Umbilical cord (tissue), 1 donor: ENCODE measurements at regions not wholly inside any gene's neighbourhood (a gene's known extent, or its start where the extent isn't known, plus 50 kb on each side); places are given as distances from the start of the nearest gene placed in this dataset.

Experiments
- DNase-seq: peaks from one replicate; pipeline ENCODE4 v3.0.0-alpha.2; 2015; ENCODE audit warnings: low spot score

DNA sequence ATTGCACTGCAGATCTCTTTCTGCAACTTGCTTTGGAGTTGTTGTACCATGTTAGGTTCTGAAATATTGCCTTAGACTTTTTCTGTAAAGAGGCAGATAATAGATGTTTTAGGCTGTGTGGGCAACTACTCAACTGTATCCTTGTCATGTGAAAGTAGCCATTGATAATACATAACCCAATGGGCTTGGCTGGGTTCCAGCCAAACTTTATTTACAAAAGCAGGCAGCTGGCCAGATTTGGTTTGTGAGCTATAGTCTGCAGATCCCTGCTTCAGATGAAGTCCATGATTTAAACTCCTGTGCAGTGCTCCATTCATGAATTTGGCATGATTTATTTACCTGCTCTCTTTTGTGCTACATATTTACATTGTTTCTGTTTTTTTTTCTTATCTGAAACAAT is 300.4 kb downstream of the IRX2 start:
- DNase-seq = no peak

DNA sequence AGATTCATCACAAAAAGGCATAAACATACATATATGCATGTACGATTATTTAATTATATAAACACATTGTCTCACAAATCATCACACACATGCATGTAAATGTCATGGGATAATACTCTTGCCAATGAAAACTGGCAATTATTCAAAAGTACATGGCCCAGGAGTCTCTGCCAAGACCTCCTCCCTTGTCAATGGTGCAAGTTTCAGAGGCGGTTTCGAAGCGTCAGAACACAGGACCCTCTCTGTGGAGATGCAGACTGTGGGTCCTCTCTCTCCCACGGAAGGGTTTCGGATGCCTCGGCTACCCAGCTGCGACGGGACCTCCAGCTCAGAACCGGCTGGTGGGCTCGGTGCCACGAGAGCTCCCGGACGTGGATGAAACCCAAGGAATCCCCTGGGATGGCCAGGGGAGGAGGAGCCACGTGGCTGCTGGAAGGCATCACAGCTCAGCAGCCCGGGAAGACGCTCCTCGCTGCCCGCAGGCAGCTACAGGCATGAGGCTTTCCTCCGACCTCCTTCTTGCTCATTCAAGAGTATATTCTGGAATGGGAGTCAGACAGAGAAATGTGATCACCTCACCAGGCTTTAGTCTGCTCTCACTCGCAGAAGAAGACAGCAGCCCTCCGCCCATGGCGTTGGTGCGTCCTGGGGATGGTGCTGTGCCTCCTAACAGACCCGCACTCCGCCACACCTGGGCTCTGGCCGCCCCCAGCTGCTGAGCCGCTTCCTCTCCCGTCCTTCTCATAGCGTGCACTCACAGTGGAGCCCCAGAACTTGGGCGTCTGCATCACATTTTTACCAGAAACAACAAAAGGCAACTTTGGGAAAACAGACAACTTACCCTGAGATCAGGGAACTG is 308.8 kb downstream of the IRX2 start:
- DNase-seq = no peak

DNA sequence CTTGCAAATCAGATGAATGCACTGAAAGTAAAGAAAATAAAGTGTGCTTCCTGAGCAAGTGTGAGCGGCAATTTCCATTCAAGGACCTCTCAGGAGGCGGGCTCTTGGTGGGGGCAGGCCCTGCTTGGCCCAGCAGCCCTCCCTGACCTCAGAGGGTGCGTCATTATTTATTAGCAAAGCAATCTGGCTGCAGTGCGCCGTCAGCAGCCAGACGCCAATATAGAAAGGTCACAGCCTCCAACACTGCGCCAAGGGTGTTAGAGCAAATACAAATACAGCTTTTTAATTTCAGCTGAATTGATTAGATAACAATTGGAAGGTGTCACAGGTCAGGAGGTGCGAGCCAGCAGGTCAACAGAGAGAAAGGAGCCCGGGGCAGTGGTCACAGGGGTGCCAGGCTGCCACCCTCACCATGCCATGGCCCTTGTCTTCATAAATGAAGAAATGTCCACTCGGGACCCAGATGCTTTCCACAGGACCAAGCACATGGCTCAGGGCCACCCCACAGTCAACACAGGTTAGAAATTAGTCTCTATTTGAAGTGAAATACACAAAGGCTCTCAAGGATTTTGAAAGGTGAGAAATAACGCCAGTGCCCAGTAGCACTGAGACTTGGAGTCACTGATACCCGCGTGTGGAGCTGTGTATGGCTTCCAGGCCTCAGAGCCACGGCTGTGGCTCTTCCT is 309.8 kb downstream of the IRX2 start:
- DNase-seq = no peak

DNA sequence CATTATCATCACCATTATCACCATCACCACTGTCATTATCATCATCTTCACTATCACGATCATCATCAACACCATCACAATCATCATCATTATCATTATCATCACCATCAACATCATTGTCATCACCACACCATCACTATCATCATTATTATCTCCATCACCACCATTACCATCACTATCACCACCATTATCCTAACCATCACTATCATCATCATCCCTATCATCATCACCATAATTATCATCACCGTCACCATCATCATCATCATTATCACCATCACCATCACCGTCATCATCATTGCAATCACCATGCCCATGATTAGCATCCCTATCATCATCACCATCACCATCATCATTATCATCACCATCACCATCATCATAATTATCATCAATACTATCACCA is 311.9 kb downstream of the IRX2 start:
- DNase-seq = no peak

DNA sequence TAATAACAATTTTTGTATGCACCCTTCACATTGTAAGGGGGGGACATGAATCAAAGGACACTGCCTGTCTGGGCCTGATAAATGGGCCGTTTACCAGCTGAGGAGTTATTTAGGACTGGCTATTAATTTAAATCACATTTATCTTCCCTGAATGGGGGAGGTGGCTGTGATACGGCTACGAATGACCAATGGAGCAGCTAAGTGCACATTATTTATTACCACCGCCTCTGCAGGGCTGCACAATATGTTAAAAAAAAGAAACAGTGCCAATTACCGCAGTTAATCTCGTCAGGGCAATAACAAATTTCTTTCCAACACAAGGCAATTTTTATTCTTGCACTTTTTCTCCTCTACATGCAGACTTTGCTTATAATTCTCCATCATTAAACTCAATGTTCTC is 318.4 kb downstream of the IRX2 start:
- no peak for DNase-seq

DNA sequence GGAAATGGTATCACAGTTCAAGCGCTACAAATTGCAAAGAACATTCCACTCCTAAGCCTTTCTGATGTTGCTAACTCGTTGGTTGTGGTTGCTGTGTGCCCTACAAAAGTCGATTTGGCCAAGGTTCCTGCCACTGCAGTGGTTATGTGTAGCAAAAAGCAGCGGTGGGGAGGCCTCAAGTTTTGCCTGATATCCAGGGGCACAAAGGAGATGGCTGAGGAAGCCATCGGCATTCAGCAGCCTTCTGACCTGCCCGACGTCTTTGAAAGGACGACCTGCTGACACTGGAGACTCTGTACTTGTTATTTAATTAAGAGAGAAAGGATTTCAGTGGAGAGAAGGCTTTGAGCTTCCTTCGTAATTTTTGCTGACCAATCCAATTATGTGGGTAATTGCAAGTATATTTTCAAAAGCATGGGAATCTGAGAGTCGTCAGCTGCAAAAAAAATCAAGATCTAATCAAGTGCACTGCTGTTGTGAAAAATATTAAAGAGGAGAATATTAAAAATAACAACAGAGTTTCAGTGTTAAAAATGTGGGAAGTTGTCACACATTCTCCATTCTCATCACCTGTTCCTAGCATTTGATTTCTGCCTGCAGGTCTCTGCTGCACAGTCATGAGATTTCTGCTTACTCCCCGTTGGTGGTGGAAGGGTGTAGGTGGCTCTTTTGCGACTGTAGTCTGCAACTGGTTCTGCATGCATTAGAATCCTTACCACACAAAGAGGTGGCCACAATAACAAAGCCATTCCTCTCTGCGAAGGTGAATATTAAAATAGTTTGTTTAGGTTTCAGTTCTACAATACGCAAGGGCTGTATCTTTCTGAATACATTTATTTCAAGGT is 319.2 kb downstream of the IRX2 start:
- no peak for DNase-seq

DNA sequence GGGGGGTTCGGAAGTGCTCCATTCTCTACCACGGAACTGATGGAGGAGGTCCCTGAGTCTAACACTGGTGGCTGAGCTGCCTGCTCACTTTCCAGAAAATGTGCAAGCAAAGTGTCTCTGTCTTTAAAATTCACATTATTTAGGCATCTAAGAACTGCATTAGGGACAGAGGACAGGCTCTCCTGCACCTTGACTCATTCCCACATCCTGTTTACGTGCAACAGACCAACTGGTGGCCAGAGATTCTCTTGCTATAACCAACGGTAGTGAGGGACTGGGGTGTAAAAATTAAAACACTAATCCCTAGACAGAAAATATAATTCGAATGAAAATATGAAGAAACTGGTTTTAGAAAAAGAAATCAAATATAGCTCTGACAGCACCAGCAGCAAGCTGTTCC is 320.9 kb downstream of the IRX2 start:
- DNase-seq = no peak

DNA sequence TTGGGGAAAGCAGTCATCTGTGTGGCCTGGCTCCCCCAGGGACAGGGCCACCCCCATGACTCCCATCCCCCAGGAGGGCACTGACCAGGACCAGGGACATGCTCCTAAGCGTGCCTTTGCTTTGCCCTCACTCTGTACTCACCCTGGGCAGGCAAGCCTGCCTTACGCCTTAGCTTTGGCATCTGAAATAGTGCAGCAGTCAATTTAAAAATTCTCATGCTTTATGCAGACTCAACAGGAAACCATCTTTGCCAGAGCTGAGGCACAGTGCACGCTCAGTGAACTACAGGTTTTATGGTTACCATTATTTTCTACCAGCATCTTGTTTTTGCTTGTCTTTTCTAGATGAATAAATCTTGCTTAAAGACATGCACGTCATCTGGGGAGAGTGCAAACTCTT is 323.5 kb downstream of the IRX2 start:
- DNase-seq = peak; percentile 12

DNA sequence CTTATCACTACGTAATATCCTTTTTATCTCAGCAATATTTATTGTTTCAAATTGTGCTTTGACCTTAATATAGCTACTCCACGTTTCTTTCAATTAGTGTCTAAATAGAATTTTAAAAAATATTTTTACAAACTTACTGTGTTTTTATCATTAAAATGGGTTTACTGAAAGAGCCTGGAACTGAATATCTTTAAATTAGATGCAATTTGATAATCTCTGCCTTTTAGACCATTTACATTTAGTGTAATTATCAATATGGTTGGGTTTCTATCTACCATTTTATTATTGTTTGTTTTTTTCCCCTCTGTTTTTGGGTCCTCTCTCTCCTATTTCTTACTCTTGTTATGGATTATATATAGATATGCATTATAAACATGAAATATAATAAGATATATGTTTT is 327.8 kb downstream of the IRX2 start:
- DNase-seq = no peak

DNA sequence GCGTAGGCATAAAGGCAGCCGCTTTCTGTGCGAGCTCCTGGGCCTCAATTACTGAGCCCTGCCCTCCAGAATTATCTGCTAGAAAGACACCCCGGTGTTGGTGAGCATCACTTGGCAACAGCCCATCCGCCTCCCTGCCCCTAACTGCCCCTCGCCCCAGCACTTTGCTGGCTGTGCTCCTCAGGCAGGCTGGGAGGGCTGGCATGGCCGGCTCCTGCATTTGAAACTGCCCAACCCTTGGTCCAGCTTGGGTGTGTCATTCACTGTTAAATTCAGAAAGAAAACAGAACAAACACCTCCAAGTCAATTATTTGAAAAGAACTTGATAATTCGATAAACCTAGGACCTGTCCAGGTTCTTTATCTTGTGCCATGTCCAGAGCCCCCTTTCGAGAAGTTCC is 334.2 kb downstream of the IRX2 start:
- DNase-seq = no peak

DNA sequence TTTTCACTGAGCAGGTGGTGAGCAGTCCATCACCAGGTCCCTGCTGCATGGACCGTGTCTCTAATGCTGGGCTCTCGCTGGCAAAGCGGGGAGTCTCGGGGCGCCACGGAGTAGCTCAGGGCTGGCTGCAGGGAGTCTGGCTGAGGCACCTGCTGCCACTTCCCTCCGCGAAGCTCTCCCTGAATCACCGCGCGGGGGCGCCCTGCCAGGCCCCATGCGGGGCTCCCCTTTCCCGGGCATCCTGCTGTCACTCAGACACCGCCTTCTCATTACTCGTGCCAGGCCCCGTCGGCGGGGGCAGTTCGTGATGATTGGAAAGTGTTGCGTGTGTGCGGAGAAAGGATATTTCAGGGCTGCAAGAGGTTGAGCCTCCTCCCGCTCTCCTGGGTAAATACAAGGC is 335.8 kb downstream of the IRX2 start:
- no peak for DNase-seq

DNA sequence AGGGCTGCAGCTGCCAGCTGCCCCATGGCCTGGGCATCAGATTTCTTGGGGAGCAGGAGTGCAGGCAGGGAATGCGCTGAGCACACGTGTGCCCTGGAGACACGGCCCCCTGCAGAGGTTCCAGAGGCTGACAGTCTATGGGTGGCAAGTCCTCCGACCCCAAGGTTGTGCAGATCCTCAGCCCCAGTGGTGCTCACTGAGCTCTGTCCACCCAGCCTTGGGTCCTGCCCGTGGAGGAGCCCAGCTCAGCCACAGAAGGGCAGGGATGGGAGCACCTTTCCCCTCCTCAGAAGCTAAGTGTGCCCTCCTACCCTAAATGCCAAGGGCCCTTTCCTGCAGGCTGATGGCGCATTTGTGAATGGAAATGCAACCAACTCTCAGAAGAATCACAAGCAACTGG is 341.0 kb downstream of the IRX2 start:
- DNase-seq = no peak

DNA sequence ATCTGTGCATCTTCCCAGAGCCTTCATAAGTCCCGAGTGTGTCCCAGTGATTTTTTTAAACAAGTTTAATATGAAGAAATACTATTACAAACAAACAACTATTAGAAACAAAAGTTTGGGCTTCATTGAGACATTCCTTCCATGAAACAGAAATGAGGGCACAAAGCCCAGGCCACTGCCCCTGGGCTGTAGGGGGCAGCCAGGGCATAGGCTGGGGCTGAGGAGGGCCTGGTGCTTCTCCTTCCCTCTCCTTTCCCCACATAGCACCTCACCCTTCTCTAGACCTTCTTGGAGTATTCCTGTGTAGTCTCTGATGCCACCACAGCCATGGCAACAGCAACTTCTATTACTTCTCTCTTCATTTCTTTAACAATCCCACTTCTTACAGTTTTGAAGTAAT is 348.2 kb downstream of the IRX2 start:
- DNase-seq = no peak

DNA sequence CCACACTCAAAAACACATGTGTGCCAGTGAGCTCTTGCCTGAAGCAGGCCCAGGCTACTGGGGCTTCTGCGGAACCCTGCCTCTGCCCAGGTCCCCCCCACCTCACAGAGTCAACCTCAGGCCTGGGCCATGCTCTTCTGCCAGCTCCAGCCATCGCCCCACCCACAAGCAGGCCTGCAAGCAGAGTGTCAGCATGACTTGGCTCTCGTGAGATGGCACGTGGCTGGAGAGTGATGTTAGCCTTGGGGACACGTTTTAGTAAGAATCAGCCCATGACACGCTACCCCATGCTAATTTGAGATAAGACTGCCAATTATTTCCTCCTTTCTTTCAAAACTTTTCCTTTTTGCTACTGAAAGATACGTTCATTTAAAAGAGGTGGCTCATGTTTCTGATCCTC is 351.7 kb downstream of the IRX2 start:
- DNase-seq = no peak

DNA sequence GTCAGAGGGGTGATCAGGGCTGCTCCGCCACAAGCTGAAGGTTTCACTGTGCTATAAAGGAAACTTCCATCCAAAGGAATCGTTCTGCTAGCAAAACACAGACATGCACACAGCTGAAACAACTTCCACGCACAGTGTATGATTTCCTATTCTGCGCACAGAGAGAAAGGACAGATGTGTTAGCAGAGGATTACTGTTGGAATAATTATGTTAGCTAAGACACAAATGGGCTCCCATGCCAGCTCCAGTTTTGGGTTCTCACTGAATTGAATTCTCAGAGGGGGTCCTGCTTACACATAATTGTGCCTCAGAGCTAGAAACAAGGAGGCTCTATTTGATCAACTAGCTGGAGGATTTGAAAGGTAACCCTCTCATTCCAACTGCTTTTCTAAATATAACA is 352.4 kb downstream of the IRX2 start:
- no peak for DNase-seq

DNA sequence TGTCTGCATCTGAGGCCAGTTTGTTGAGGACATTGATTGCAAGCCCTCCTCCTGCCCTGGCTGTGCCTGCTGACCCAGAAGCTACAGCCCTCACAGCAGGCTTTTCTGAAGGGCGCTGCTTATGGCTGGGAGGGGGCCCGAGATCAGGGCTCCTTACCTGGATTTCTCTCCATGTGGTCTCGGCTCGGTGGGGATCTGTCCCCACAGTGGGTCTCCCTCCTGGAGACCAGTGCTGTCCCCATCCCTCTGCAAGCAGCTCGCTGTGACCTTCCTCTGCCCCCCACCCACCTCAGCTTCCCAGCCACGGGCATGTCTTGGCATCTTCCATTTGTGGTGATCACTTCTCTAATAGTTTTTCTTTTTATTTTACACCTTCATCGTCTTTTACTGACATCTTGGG is 357.9 kb downstream of the IRX2 start:
- no peak for DNase-seq

DNA sequence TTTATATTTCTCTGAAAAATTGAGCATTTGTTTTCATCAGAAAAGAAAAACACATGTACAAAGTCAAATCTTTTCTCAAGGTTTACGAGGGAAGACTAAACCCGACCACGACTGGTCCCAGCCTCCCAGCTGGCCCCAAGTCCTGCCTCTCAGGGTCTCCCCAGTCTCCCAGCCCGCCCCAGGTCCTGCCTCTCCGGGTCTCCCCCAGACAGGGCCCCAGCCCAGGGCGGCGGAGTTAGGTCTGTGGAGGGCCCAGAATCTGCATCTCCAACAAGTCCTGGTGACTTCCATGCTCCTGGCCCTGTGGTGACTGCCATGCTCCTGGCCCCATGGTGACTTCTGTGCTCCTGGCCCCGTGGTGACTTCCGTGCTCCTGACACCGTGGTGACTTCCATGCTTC is 359.9 kb downstream of the IRX2 start:
- no peak for DNase-seq

DNA sequence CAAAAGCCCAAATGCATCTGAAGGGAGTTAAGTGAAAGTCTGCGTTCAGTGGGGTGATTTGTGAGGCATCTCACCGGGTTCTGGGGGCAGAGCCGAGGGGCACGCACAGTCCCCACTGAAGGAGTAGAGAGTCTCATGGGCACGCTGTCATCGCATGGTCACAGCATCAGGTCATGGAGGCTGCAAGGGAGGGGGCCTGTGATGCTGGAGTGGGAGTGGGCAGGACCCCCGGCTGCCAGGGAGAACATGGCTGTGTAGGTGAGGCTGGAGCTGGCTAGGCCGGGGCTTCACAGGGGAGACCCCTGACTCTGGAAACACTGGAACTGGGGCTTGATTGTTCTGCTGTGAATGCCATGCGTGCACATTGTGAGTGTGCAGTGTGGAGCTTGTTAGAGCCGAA is 360.5 kb downstream of the IRX2 start:
- DNase-seq = no peak

DNA sequence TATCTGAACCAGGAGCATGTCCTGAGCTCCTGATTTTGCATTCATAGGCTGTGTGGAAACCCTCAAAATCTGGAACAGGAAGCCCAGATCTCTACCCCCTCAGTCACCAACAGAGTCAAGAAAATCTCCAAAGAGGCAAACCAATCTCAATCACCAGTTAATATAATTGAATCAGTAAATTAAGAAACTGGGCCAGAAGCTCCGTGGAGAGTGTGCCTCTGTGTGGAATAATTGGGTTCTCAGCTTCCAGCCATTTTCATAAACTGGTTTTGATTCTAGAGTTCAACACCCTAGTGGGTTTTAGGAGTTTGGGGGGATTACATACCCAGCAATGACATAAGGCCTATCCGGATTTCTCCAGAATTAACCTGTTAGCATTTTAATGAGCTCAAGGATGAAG is 362.9 kb downstream of the IRX2 start:
- no peak for DNase-seq

DNA sequence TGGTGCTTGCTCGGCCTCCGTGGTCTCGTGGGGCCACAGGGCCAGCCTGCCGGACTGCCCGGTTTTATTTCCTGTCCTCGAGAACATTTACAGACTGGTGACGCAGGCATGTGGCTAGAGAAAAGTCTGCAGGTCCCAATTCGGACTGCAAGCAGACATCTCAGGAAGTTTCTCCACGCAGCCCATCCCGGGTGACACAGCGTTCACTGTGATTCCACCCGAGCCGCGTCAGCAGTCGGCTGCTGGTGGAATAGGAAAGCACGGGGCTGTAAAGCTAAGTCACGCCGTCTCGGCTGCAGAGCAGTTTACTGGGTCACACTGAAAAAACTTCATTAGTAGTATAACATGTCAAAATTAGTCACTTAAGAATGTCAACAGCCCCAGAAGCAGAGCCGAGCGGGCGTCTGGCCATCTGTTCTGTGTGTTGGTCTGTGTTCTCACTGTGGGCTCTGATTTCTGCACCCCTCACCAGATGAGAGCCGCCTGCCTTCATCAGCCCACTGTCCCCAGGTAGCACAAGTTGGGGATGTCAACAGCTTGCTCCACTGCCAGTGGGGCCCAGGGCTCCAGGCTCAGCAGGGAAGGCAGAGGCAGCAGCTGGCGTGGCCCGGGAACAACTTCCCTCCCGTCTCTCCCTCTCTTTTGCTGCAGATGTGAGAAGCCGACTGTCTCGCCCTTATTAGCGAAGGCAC is 363.7 kb downstream of the IRX2 start:
- no peak for DNase-seq

DNA sequence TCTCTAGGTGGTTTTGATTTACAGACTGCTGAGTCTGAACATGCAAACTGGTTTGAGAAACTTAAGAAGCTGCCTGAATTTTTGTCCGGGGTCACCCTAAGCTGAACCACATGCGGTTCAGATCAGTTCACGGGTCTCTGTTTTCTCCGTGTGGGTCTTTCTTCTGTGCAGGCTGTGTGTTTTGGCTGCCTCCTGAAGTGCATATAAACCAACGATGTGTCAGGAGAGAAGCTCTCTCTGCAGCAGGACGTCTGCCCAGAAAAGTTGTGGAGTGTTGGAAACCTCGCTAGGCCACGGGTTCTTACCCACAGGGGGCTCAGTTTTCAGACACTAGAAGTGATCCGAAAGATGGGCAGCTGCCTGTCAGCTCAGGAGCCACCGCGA is 364.2 kb downstream of the IRX2 start:
- DNase-seq = no peak

DNA sequence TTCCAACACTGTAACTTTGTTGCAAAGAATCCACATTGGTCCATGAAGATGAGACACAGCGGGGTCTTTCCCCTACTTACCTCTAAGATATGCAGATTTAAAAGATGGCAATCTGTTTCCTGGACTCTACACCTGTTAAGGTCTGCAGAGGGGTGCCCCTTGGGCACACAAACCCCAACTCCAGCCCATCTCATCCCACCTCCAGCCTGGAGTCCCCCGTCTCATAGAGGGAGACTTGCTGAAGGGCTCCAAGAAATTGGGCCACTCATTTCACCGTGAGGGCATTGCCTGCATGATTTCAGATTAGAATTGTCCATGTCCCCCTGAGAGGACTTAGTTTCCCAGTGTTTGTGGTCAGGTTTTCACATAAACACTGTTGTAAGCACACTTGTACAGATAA is 365.7 kb downstream of the IRX2 start:
- no peak for DNase-seq
